WTC11 (cell line): ENCODE measurements at regions not wholly inside any gene's neighbourhood (a gene's known extent, or its start where the extent isn't known, plus 50 kb on each side); places are given as distances from the start of the nearest gene placed in this dataset.

Experiments used
- CBFB ChIP-seq: sonication (generic); formaldehyde crosslinking; IDR thresholded peaks from 2 replicates; pipeline ENCODE4 v1.8.1; 2022; ENCODE audit warnings: mild to moderate bottlenecking, low read depth, missing genetic modification reagents
- GABPB1 ChIP-seq: sonication (generic); formaldehyde crosslinking; IDR thresholded peaks from 2 replicates; pipeline ENCODE4 v1.8.1; 2023; ENCODE audit warnings: mild to moderate bottlenecking, missing genetic modification reagents
- JUN ChIP-seq: sonication (generic); formaldehyde crosslinking; IDR thresholded peaks from 2 replicates; pipeline ENCODE4 v1.8.0; 2023; ENCODE audit warnings: mild to moderate bottlenecking, missing genetic modification reagents
- SMAD3 ChIP-seq: sonication (generic); formaldehyde crosslinking; IDR thresholded peaks from 2 replicates; pipeline ENCODE4 v1.8.0; 2022; ENCODE audit warnings: missing genetic modification reagents, mild to moderate bottlenecking, borderline replicate concordance
- SMAD4 ChIP-seq: sonication (generic); formaldehyde crosslinking; IDR thresholded peaks from 2 replicates; pipeline ENCODE4 v1.8.0; 2022; ENCODE audit warnings: mild to moderate bottlenecking, missing genetic modification reagents
- ZNF232 ChIP-seq: sonication (generic); formaldehyde crosslinking; IDR thresholded peaks from 2 replicates; pipeline ENCODE4 v1.8.0; 2022; ENCODE audit warnings: mild to moderate bottlenecking, missing genetic modification reagents
- TF ChIP-seq, protein P1 (sequence below): fragments of 200-600 bp; IDR thresholded peaks from 2 replicates; pipeline ENCODE4 v1.8.0; 2022; ENCODE audit warnings: antibody characterized with exemption
- TF ChIP-seq, protein P2 (sequence below): sonication (generic); formaldehyde crosslinking; IDR thresholded peaks from 2 replicates; pipeline ENCODE4 v1.8.1; 2022; ENCODE audit warnings: mild to moderate bottlenecking, moderate library complexity, missing genetic modification reagents
- TF ChIP-seq, protein P3 (sequence below): sonication (generic); formaldehyde crosslinking; IDR thresholded peaks from 2 replicates; pipeline ENCODE4 v1.8.1; 2023; ENCODE audit warnings: mild to moderate bottlenecking, missing genetic modification reagents
- TF ChIP-seq, protein P4 (sequence below): sonication (generic); formaldehyde crosslinking; IDR thresholded peaks from 2 replicates; pipeline ENCODE4 v1.8.0; 2022; ENCODE audit warnings: mild to moderate bottlenecking, missing genetic modification reagents

- no peak for TF ChIP-seq SMAD3
- TF ChIP-seq CBFB (CRISPR knock-in tag) = no peak
- TF ChIP-seq, protein P1, sequence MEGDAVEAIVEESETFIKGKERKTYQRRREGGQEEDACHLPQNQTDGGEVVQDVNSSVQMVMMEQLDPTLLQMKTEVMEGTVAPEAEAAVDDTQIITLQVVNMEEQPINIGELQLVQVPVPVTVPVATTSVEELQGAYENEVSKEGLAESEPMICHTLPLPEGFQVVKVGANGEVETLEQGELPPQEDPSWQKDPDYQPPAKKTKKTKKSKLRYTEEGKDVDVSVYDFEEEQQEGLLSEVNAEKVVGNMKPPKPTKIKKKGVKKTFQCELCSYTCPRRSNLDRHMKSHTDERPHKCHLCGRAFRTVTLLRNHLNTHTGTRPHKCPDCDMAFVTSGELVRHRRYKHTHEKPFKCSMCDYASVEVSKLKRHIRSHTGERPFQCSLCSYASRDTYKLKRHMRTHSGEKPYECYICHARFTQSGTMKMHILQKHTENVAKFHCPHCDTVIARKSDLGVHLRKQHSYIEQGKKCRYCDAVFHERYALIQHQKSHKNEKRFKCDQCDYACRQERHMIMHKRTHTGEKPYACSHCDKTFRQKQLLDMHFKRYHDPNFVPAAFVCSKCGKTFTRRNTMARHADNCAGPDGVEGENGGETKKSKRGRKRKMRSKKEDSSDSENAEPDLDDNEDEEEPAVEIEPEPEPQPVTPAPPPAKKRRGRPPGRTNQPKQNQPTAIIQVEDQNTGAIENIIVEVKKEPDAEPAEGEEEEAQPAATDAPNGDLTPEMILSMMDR = no peak
- TF ChIP-seq, protein P2, sequence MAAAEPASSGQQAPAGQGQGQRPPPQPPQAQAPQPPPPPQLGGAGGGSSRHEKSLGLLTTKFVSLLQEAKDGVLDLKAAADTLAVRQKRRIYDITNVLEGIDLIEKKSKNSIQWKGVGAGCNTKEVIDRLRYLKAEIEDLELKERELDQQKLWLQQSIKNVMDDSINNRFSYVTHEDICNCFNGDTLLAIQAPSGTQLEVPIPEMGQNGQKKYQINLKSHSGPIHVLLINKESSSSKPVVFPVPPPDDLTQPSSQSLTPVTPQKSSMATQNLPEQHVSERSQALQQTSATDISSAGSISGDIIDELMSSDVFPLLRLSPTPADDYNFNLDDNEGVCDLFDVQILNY (CRISPR knock-in tag) = no peak
- no peak for TF ChIP-seq GABPB1 (CRISPR knock-in tag)
- no peak for TF ChIP-seq SMAD4
- TF ChIP-seq, protein P3, sequence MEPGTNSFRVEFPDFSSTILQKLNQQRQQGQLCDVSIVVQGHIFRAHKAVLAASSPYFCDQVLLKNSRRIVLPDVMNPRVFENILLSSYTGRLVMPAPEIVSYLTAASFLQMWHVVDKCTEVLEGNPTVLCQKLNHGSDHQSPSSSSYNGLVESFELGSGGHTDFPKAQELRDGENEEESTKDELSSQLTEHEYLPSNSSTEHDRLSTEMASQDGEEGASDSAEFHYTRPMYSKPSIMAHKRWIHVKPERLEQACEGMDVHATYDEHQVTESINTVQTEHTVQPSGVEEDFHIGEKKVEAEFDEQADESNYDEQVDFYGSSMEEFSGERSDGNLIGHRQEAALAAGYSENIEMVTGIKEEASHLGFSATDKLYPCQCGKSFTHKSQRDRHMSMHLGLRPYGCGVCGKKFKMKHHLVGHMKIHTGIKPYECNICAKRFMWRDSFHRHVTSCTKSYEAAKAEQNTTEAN (CRISPR knock-in tag) = no peak
- no peak for TF ChIP-seq ZNF232 (CRISPR knock-in tag)
- TF ChIP-seq, protein P4, sequence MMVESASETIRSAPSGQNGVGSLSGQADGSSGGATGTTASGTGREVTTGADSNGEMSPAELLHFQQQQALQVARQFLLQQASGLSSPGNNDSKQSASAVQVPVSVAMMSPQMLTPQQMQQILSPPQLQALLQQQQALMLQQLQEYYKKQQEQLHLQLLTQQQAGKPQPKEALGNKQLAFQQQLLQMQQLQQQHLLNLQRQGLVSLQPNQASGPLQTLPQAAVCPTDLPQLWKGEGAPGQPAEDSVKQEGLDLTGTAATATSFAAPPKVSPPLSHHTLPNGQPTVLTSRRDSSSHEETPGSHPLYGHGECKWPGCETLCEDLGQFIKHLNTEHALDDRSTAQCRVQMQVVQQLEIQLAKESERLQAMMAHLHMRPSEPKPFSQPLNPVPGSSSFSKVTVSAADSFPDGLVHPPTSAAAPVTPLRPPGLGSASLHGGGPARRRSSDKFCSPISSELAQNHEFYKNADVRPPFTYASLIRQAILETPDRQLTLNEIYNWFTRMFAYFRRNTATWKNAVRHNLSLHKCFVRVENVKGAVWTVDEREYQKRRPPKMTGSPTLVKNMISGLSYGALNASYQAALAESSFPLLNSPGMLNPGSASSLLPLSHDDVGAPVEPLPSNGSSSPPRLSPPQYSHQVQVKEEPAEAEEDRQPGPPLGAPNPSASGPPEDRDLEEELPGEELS (CRISPR knock-in tag) = no peak
- TF ChIP-seq JUN (CRISPR knock-in tag) = no peak
Measured at GRCh38 chr7:41796331-41796730, 93.4 kb upstream of the INHBA start.
